IPS-11a (cell line): ENCODE measurements at regions not wholly inside any gene's neighbourhood (a gene's known extent, or its start where the extent isn't known, plus 50 kb on each side); places are given as distances from the start of the nearest gene placed in this dataset.

Source experiments
- H3K4me3 ChIP-seq: one replicate; pipeline ENCODE4 v1.5.1; 2013; ENCODE audit warnings: low read depth, low read length, control low read depth

- H3K4me3 ChIP-seq, result no peak overlapping the region
Observed at GRCh38 chr7:22676385-22676784, 50.6 kb upstream of the IL6 start.

- no peak overlapping the region for H3K4me3 ChIP-seq
Observed at GRCh38 chr7:22675917-22676343, 51.1 kb upstream of the IL6 start.

GRCh38 chr7:22675421-22675820, 51.6 kb upstream of the IL6 start:
- no peak overlapping the region for H3K4me3 ChIP-seq

GRCh38 chr7:22672846-22673680, 53.9 kb upstream of the IL6 start:
- H3K4me3 ChIP-seq, result no peak overlapping the region

GRCh38 chr7:22671177-22671879, 55.7 kb upstream of the IL6 start:
- no peak overlapping the region for H3K4me3 ChIP-seq

GRCh38 chr7:22670422-22670815, 56.6 kb upstream of the IL6 start:
- H3K4me3 ChIP-seq, result no peak overlapping the region

- no peak overlapping the region for H3K4me3 ChIP-seq
Observed at GRCh38 chr7:22669692-22670421, 57.1 kb upstream of the IL6 start.

- no peak overlapping the region for H3K4me3 ChIP-seq
Observed at GRCh38 chr7:22668971-22669401, 58.0 kb upstream of the IL6 start.

- no peak overlapping the region for H3K4me3 ChIP-seq
Observed at GRCh38 chr7:22667562-22668239, 59.3 kb upstream of the IL6 start.

- H3K4me3 ChIP-seq, result no peak overlapping the region
Observed at GRCh38 chr7:22667187-22667561, 59.8 kb upstream of the IL6 start.

GRCh38 chr7:22666732-22667131, 60.3 kb upstream of the IL6 start:
- no peak overlapping the region for H3K4me3 ChIP-seq

- H3K4me3 ChIP-seq, result no peak overlapping the region
Observed at GRCh38 chr7:22665923-22666322, 61.1 kb upstream of the IL6 start.

GRCh38 chr7:22664988-22665798, 61.8 kb upstream of the IL6 start:
- no peak overlapping the region for H3K4me3 ChIP-seq

GRCh38 chr7:22663721-22664120, 63.3 kb upstream of the IL6 start:
- no peak overlapping the region for H3K4me3 ChIP-seq

GRCh38 chr7:22663357-22663718, 63.7 kb upstream of the IL6 start:
- no peak overlapping the region for H3K4me3 ChIP-seq

- no peak overlapping the region for H3K4me3 ChIP-seq
Observed at GRCh38 chr7:22662556-22663356, 64.2 kb upstream of the IL6 start.

- no peak overlapping the region for H3K4me3 ChIP-seq
Observed at GRCh38 chr7:22662036-22662435, 65.0 kb upstream of the IL6 start.

- H3K4me3 ChIP-seq, result no peak overlapping the region
Observed at GRCh38 chr7:22660732-22661131, 66.3 kb upstream of the IL6 start.

GRCh38 chr7:22660293-22660692, 66.7 kb upstream of the IL6 start:
- no peak overlapping the region for H3K4me3 ChIP-seq

GRCh38 chr7:22659741-22660140, 67.3 kb upstream of the IL6 start:
- H3K4me3 ChIP-seq, result no peak overlapping the region
